IMR-90 (cell line): ENCODE measurements at regions not wholly inside any gene's neighbourhood (a gene's known extent, or its start where the extent isn't known, plus 50 kb on each side); places are given as distances from the start of the nearest gene placed in this dataset.

ENCODE experiments used
- CEBPB ChIP-seq: IDR thresholded peaks from 2 replicates; pipeline ENCODE4 v1.6.1; 2012; ENCODE audit warnings: low read depth, low read length, improper control_type of control experiment
- FOS ChIP-seq: fragments of 150-350 bp; IDR thresholded peaks from 2 replicates; pipeline ENCODE4 v1.6.1; 2016; ENCODE audit warnings: low read depth, low read length
- MAZ ChIP-seq: IDR thresholded peaks from 2 replicates; pipeline ENCODE4 v1.6.1; 2012; ENCODE audit warnings: low read depth, mild to moderate bottlenecking, low read length, improper control_type of control experiment, moderate library complexity, borderline replicate concordance
- MXI1 ChIP-seq: IDR thresholded peaks from 2 replicates; pipeline ENCODE4 v1.6.1; 2012; ENCODE audit warnings: low read depth, mild to moderate bottlenecking, low read length, moderate library complexity, borderline replicate concordance
- NFE2L2 ChIP-seq: fragments of 150-350 bp; IDR thresholded peaks from 2 replicates; pipeline ENCODE4 v1.6.1; 2016; ENCODE audit warnings: low read depth, mild to moderate bottlenecking, low read length
- POLR2A ChIP-seq: IDR thresholded peaks from 2 replicates; pipeline ENCODE4 v1.6.1; 2012; ENCODE audit warnings: mild to moderate bottlenecking, low read depth, low read length
- SMC3 ChIP-seq: fragments of 150-350 bp; IDR thresholded peaks from 2 replicates; pipeline ENCODE4 v1.6.1; 2016; ENCODE audit warnings: low read depth, mild to moderate bottlenecking, antibody characterized with exemption, low read length, moderate library complexity
- TF ChIP-seq, protein P1 (sequence below): conservative IDR thresholded peaks from 2 replicates; pipeline ENCODE4 v1.5.1; 2012; ENCODE audit warnings: mild to moderate bottlenecking, low read depth, low read length, improper control_type of control experiment
- TF ChIP-seq, protein P2 (sequence below): fragments of 150-350 bp; IDR thresholded peaks from 2 replicates; pipeline ENCODE4 v1.6.1; 2017; ENCODE audit warnings: mild to moderate bottlenecking, antibody characterized with exemption, low read length, low read depth

DNA sequence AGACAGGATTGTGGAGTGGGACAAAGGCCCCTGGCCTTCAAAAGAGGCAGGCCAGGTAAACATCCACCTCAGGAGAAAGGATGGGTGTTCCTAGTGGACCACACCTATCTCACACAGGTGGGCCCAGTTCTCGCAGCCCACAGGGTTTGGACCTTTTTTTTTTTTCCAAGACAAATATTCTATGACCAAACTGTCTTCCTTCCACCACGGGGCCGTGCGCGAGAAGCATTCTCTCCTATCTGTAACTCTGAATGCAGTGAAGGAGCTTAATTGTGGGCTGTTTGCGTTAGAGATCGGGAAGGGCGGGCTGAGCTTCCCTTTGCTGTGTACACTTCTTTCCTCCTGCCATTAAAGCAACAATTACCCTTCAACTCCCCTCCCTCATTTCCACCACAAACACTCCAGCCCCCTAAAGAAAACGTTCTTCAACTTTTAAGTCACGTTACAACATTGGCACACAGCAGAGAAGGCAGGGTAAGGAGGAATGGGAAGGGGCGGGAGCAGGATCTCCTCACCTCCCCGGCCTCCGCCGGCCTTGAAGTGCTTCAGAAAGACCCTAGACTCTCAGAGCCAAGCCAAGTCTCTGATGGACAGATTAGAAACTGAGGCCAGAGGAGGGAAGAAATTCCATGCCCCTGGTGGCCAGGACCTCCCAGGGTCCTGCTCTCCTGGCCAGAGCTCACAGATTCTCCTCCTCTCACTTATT lies 238.4 kb downstream of the BUD13 start:
- TF ChIP-seq, protein P1, sequence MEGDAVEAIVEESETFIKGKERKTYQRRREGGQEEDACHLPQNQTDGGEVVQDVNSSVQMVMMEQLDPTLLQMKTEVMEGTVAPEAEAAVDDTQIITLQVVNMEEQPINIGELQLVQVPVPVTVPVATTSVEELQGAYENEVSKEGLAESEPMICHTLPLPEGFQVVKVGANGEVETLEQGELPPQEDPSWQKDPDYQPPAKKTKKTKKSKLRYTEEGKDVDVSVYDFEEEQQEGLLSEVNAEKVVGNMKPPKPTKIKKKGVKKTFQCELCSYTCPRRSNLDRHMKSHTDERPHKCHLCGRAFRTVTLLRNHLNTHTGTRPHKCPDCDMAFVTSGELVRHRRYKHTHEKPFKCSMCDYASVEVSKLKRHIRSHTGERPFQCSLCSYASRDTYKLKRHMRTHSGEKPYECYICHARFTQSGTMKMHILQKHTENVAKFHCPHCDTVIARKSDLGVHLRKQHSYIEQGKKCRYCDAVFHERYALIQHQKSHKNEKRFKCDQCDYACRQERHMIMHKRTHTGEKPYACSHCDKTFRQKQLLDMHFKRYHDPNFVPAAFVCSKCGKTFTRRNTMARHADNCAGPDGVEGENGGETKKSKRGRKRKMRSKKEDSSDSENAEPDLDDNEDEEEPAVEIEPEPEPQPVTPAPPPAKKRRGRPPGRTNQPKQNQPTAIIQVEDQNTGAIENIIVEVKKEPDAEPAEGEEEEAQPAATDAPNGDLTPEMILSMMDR, result no peak
- TF ChIP-seq FOS (no peak), POLR2A (no peak), NFE2L2 (no peak), CEBPB (no peak), MXI1 (no peak), SMC3 (no peak), MAZ (no peak)
- TF ChIP-seq, protein P2, sequence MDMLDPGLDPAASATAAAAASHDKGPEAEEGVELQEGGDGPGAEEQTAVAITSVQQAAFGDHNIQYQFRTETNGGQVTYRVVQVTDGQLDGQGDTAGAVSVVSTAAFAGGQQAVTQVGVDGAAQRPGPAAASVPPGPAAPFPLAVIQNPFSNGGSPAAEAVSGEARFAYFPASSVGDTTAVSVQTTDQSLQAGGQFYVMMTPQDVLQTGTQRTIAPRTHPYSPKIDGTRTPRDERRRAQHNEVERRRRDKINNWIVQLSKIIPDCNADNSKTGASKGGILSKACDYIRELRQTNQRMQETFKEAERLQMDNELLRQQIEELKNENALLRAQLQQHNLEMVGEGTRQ, result no peak
